SK-N-SH (cell line): ENCODE measurements at regions not wholly inside any gene's neighbourhood (a gene's known extent, or its start where the extent isn't known, plus 50 kb on each side); places are given as distances from the start of the nearest gene placed in this dataset.

ENCODE experiments used
- CTCF ChIA-PET: fragments of 300-600, 350-600 bp; formaldehyde crosslinking; extraction: SDS; loops from one replicate; lab custom pipeline; 2021; lab: Yijun Ruan, JAX
- POLR2A ChIA-PET: fragments of 350-600 bp; sonication (Branson Sonifier 250); formaldehyde crosslinking; extraction: SDS; loops from one replicate; lab custom pipeline; 2020; ENCODE audit warnings: antibody characterized with exemption, inconsistent platforms; lab: Yijun Ruan, JAX
- DNase-seq: peaks from one replicate; pipeline ENCODE4 v3.0.0; 2012
- H2AFZ ChIP-seq: fragments of 200-600 bp; sonication (generic); 2 replicates; pipeline ENCODE4 v1.8.1; 2016; ENCODE audit warnings: antibody characterized with exemption, mild to moderate bottlenecking, low read depth
- H3F3A ChIP-seq: fragments of 200-600 bp; sonication (generic); replicated peaks from 2 replicates; pipeline ENCODE3; 2016; ENCODE audit warnings: antibody characterized with exemption, mild to moderate bottlenecking; ENCODE audit not compliant: insufficient read depth
- H3K27ac ChIP-seq, 2 experiments: fragments of 200-500 bp in 1 of 2; fragments of 200-600 bp in 1 of 2; sonication (Bioruptor generic) in 1 of 2; sonication (generic), shearing (Covaris generic) in 1 of 2; 2 replicates each; pipeline versions ENCODE4 v1.5.1 to v1.6.1; 2014 to 2016; ENCODE audit warnings: low read depth in 2 of 2, inconsistent platforms in 1 of 2, low read length in 1 of 2, mild to moderate bottlenecking in 1 of 2, mixed read lengths in 1 of 2
- H3K27me3 ChIP-seq: fragments of 200-600 bp; sonication (generic), shearing (Covaris generic); 2 replicates; pipeline ENCODE4 v1.6.1; 2016; ENCODE audit warnings: mixed run types; ENCODE audit not compliant: insufficient read depth
- H3K36me3 ChIP-seq, 2 experiments: fragments of 200-500 bp in 1 of 2; fragments of 200-600 bp in 1 of 2; sonication (Bioruptor generic) in 1 of 2; sonication (generic) in 1 of 2; replicated peaks in 1 of 2; 2 replicates each; pipeline versions ENCODE3 to v1.5.1; 2014 to 2016; ENCODE audit warnings: low read length in 1 of 2, mild to moderate bottlenecking in 1 of 2; ENCODE audit not compliant: insufficient read depth in 2 of 2, control insufficient read depth in 1 of 2
- H3K4me1 ChIP-seq, 2 experiments: fragments of 200-500 bp in 1 of 2; fragments of 200-600 bp in 1 of 2; sonication (Bioruptor generic) in 1 of 2; sonication (generic), shearing (Covaris generic) in 1 of 2; 2 replicates each; pipeline versions ENCODE4 v1.5.1 to v1.6.1; 2014 to 2016; ENCODE audit warnings: low read depth in 1 of 2, low read length in 1 of 2, mixed run types in 1 of 2; ENCODE audit not compliant: insufficient read depth in 2 of 2, control insufficient read depth in 1 of 2
- H3K4me2 ChIP-seq: fragments of 200-600 bp; sonication (generic), shearing (Covaris generic); 2 replicates; pipeline ENCODE4 v1.6.1; 2017; ENCODE audit warnings: mixed run types
- H3K4me3 ChIP-seq, 2 experiments: fragments of 200-500 bp in 1 of 2; fragments of 200-600 bp in 1 of 2; sonication (Bioruptor generic) in 1 of 2; sonication (generic), shearing (Covaris generic) in 1 of 2; 2 replicates each; pipeline versions ENCODE4 v1.5.1 to v1.8.1; 2014 to 2016; ENCODE audit warnings: low read depth in 2 of 2, inconsistent platforms in 1 of 2, low read length in 1 of 2, mild to moderate bottlenecking in 1 of 2, mixed read lengths in 1 of 2, moderate library complexity in 1 of 2
- H3K79me2 ChIP-seq: fragments of 200-600 bp; sonication (generic); 2 replicates; pipeline ENCODE4 v1.8.1; 2017; ENCODE audit warnings: mild to moderate bottlenecking; ENCODE audit not compliant: insufficient read depth
- H3K9ac ChIP-seq: fragments of 200-600 bp; sonication (generic); 2 replicates; pipeline ENCODE4 v1.6.1; 2017; ENCODE audit warnings: mixed run types
- H3K9me2 ChIP-seq: fragments of 200-600 bp; sonication (generic); 2 replicates; pipeline ENCODE4 v1.6.1; 2017; ENCODE audit warnings: mixed run types
- H3K9me3 ChIP-seq: fragments of 200-600 bp; sonication (generic); 2 replicates; pipeline ENCODE4 v1.6.1; 2017; ENCODE audit warnings: mixed run types, mild to moderate bottlenecking, moderate library complexity
- H4K20me1 ChIP-seq: fragments of 200-600 bp; sonication (generic); 2 replicates; pipeline ENCODE4 v1.6.1; 2017; ENCODE audit warnings: mild to moderate bottlenecking, mixed run types; ENCODE audit not compliant: insufficient read depth
- ELF1 ChIP-seq: IDR thresholded peaks from 2 replicates; pipeline ENCODE4 v1.4.0; 2012
- EZH2phosphoT487 ChIP-seq: fragments of 200-600 bp; sonication (generic); IDR thresholded peaks from 2 replicates; pipeline ENCODE4 v1.6.1; 2017; ENCODE audit warnings: low read depth, mixed run types, mild to moderate bottlenecking, antibody characterized with exemption, moderate library complexity, borderline replicate concordance
- FOSL2 ChIP-seq: IDR thresholded peaks from 2 replicates; pipeline ENCODE4 v1.4.0; 2012; ENCODE audit warnings: low read depth, mild to moderate bottlenecking, moderate library complexity, borderline replicate concordance
- FOXM1 ChIP-seq: IDR thresholded peaks from 2 replicates; pipeline ENCODE4 v1.4.0; 2012; ENCODE audit warnings: low read depth, mild to moderate bottlenecking
- GABPA ChIP-seq: IDR thresholded peaks from 2 replicates; pipeline ENCODE4 v1.4.0; 2012; ENCODE audit warnings: low read depth, mild to moderate bottlenecking
- GATA2 ChIP-seq: sonication (generic); formaldehyde crosslinking; IDR thresholded peaks from 2 replicates; pipeline ENCODE4 v1.5.0; 2020; ENCODE audit warnings: mild to moderate bottlenecking, missing genetic modification reagents
- IRF3 ChIP-seq: fragments of 150-350 bp; IDR thresholded peaks from 2 replicates; pipeline ENCODE4 v1.6.1; 2016; ENCODE audit warnings: mild to moderate bottlenecking, low read depth, low read length
- NFIC ChIP-seq: IDR thresholded peaks from 2 replicates; pipeline ENCODE4 v1.4.0; 2012; ENCODE audit warnings: borderline replicate concordance
- NRF1 ChIP-seq: IDR thresholded peaks from 2 replicates; pipeline ENCODE4 v1.6.1; 2012; ENCODE audit warnings: low read depth, mild to moderate bottlenecking, low read length
- PBX3 ChIP-seq: IDR thresholded peaks from 2 replicates; pipeline ENCODE4; 2012
- POLR2AphosphoS5 ChIP-seq: IDR thresholded peaks from 2 replicates; pipeline ENCODE4 v1.6.1; 2012; ENCODE audit warnings: low read depth, low read length
- SMC3 ChIP-seq: IDR thresholded peaks from 2 replicates; pipeline ENCODE4 v1.6.1; 2012; ENCODE audit warnings: low read depth, low read length, improper control_type of control experiment
- TAF1 ChIP-seq: IDR thresholded peaks from 2 replicates; pipeline ENCODE4 v1.6.1; 2012; ENCODE audit warnings: low read depth, mild to moderate bottlenecking, low read length, moderate library complexity, borderline replicate concordance
- USF2 ChIP-seq: fragments of 150-350 bp; IDR thresholded peaks from 2 replicates; pipeline ENCODE4 v1.6.1; 2017; ENCODE audit warnings: antibody characterized with exemption, low read length, low read depth, borderline replicate concordance
- ZBTB33 ChIP-seq: IDR thresholded peaks from 2 replicates; pipeline ENCODE4 v1.4.0; 2012; ENCODE audit warnings: low read depth, borderline replicate concordance
- WGBS: methylation state at CpG from one replicate; pipeline ENCODE4 v1.1.6; 2017; ENCODE audit warnings: low lambda C conversion rate; 5-methylcytosine and 5-hydroxymethylcytosine counted together
- TF ChIP-seq, protein P1 (sequence below): IDR thresholded peaks from 2 replicates; pipeline ENCODE4 v1.4.0; 2012; ENCODE audit warnings: low read depth, borderline replicate concordance

- Histone ChIP-seq H3K9me3 (no peaks in the 10 kb centered on the region), H4K20me1 (no peaks in the 10 kb centered on the region), H2AFZ (no peak overlapping the region), H3K4me1 (no peaks in the 10 kb centered on the region), H3K9me2 (no peaks in the 10 kb centered on the region), H3K36me3 (no peaks in the 10 kb centered on the region), H3K4me3 (no peak overlapping the region), H3K9ac (no peak overlapping the region), H3K79me2 (no peaks in the 10 kb centered on the region), H3F3A (no peaks in the 10 kb centered on the region), H3K27me3 (peaks cover 89% of the 10 kb centered on the region), H3K4me2 (no peak overlapping the region), H3K27ac (no peak overlapping the region)
- 7% methylated on average over 15 of the region's 18 CpGs for WGBS
- POLR2A ChIA-PET: interaction anchor here (0.6 kb wide), 1 partner anchor 336 kb away, joined by 3 read pairs; no protein-coding TSS in a partner anchor
- no peak for DNase-seq
- TF ChIP-seq EZH2phosphoT487 (no peak), GATA2 (CRISPR knock-in tag) (no peak), ELF1 (no peak), ZBTB33 (no peak), USF2 (no peak), FOXM1 (no peak), TAF1 (no peak), NRF1 (no peak), FOSL2 (no peak), NFIC (no peak), SMC3 (no peak), GABPA (no peak), IRF3 (no peak), POLR2AphosphoS5 (no peak), PBX3 (no peak)
- TF ChIP-seq, protein P1, sequence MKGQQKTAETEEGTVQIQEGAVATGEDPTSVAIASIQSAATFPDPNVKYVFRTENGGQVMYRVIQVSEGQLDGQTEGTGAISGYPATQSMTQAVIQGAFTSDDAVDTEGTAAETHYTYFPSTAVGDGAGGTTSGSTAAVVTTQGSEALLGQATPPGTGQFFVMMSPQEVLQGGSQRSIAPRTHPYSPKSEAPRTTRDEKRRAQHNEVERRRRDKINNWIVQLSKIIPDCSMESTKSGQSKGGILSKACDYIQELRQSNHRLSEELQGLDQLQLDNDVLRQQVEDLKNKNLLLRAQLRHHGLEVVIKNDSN: no peak
- CTCF ChIA-PET: interaction anchor here (0.9 to 1.0 kb wide), 2 partner anchors 590 to 643 kb away, joined by 3 to 4 read pairs; no protein-coding TSS in a partner anchor
Observed at GRCh38 chr7:156173748-156174353, 361.6 kb upstream of the SHH start.
